IMR-90 (cell line): ENCODE measurements at regions not wholly inside any gene's neighbourhood (a gene's known extent, or its start where the extent isn't known, plus 50 kb on each side); places are given as distances from the start of the nearest gene placed in this dataset.

ENCODE experiments used
- ATAC-seq: fragments of 200-7000 bp; cut with Tn5 transposase; 2 replicates; pipeline ENCODE4 v1.9.1; 2020; ENCODE audit warnings: low read depth, mild to moderate bottlenecking, moderate library complexity
- BruUV-seq: library from RNA; stranded (reverse); fragments of 400-500 nt; replicated peaks from 2 replicates; lab custom pipeline; 2021; lab: Mats Ljungman, UMichigan
- CTCF ChIA-PET: fragments of 300-600 bp; formaldehyde crosslinking; extraction: SDS; loops from one replicate; lab custom pipeline; 2021; ENCODE audit warnings: antibody characterized with exemption; lab: Yijun Ruan, JAX
- POLR2A ChIA-PET: fragments of 300-600 bp; sonication (Branson Sonifier 250); formaldehyde crosslinking; loops from one replicate; lab custom pipeline; 2022; ENCODE audit warnings: antibody characterized with exemption; ENCODE audit not compliant: unreplicated experiment; lab: Charles Lee
- DNase-seq: peaks from one replicate; pipeline ENCODE4 v3.0.0; 2013
- H2AFZ ChIP-seq: replicated peaks from 2 replicates; pipeline ENCODE3; 2013; ENCODE audit warnings: low read length, mild to moderate bottlenecking; ENCODE audit not compliant: poor library complexity
- H2AK5ac ChIP-seq: 2 replicates; pipeline ENCODE4 v1.6.1; 2013; ENCODE audit warnings: low read depth, low read length, inconsistent platforms
- H2AK9ac ChIP-seq: replicated peaks from 2 replicates; pipeline ENCODE3; 2013; ENCODE audit warnings: mild to moderate bottlenecking, low read depth, low read length, moderate library complexity; ENCODE audit not compliant: poor library complexity
- H2BK120ac ChIP-seq: 2 replicates; pipeline ENCODE4 v1.6.1; 2013; ENCODE audit warnings: low read depth, low read length, inconsistent platforms
- H2BK15ac ChIP-seq: 3 replicates; pipeline ENCODE4 v1.6.1; 2013; ENCODE audit warnings: low read depth, low read length, inconsistent platforms
- H2BK20ac ChIP-seq: 2 replicates; pipeline ENCODE4 v1.6.1; 2013; ENCODE audit warnings: low read depth, mild to moderate bottlenecking, inconsistent platforms, low read length, moderate library complexity
- H2BK5ac ChIP-seq: 2 replicates; pipeline ENCODE4 v1.6.1; 2013; ENCODE audit warnings: mild to moderate bottlenecking, low read depth, low read length, inconsistent platforms; ENCODE audit not compliant: poor library complexity, severe bottlenecking
- H3K14ac ChIP-seq: replicated peaks from 2 replicates; pipeline ENCODE4 v1.6.1; 2013; ENCODE audit warnings: low read depth, low read length, inconsistent platforms
- H3K18ac ChIP-seq: 2 replicates; pipeline ENCODE4 v1.6.1; 2013; ENCODE audit warnings: low read depth, low read length, control low read depth
- H3K23ac ChIP-seq: 2 replicates; pipeline ENCODE4 v1.6.1; 2013; ENCODE audit warnings: low read depth, low read length, inconsistent platforms
- H3K27ac ChIP-seq: 2 replicates; pipeline ENCODE4 v1.5.1; 2013; ENCODE audit warnings: mild to moderate bottlenecking, control low read depth, low read length; ENCODE audit not compliant: insufficient read depth
- H3K27me3 ChIP-seq: 2 replicates; pipeline ENCODE4 v1.6.1; 2013; ENCODE audit warnings: low read length; ENCODE audit not compliant: control insufficient read depth, insufficient read depth
- H3K36me3 ChIP-seq: 2 replicates; pipeline ENCODE4 v1.6.1; 2013; ENCODE audit warnings: low read length, mixed read lengths; ENCODE audit not compliant: control insufficient read depth, insufficient read depth
- H3K4ac ChIP-seq: 2 replicates; pipeline ENCODE4 v1.6.1; 2013; ENCODE audit warnings: low read depth, low read length, inconsistent platforms
- H3K4me1 ChIP-seq: 2 replicates; pipeline ENCODE4 v1.6.1; 2013; ENCODE audit warnings: low read length, mixed read lengths; ENCODE audit not compliant: control insufficient read depth, insufficient read depth
- H3K4me2 ChIP-seq: 2 replicates; pipeline ENCODE4 v1.6.1; 2013; ENCODE audit warnings: low read depth, mild to moderate bottlenecking, control low read depth, low read length, moderate library complexity
- H3K4me3 ChIP-seq: 2 replicates; pipeline ENCODE4 v1.5.1; 2013; ENCODE audit warnings: low read depth, mild to moderate bottlenecking, control low read depth, low read length, moderate library complexity; ENCODE audit not compliant: insufficient read depth
- H3K56ac ChIP-seq: 2 replicates; pipeline ENCODE4 v1.6.1; 2013; ENCODE audit warnings: low read length, inconsistent platforms; ENCODE audit not compliant: insufficient read depth; ENCODE audit errors: extremely low read depth
- H3K79me1 ChIP-seq, 2 experiments: 2 replicates each; pipeline ENCODE4 v1.6.1; 2013; ENCODE audit warnings: low read length in 2 of 2, inconsistent platforms in 1 of 2, low read depth in 1 of 2
- H3K9ac ChIP-seq: 2 replicates; pipeline ENCODE4 v1.6.1; 2013; ENCODE audit warnings: low read depth, low read length, control low read depth
- H3K9me1 ChIP-seq: 2 replicates; pipeline ENCODE4 v1.6.1; 2013; ENCODE audit warnings: low read length, inconsistent platforms; ENCODE audit not compliant: insufficient read depth
- H3K9me3 ChIP-seq: 2 replicates; pipeline ENCODE4 v1.6.1; 2013; ENCODE audit warnings: low read length; ENCODE audit not compliant: control insufficient read depth, insufficient read depth
- H4K20me1 ChIP-seq: 2 replicates; pipeline ENCODE4 v1.6.1; 2013; ENCODE audit warnings: low read length, inconsistent platforms; ENCODE audit not compliant: insufficient read depth
- H4K5ac ChIP-seq: 2 replicates; pipeline ENCODE4 v1.6.1; 2013; ENCODE audit warnings: mild to moderate bottlenecking, low read depth, low read length, control low read depth
- H4K8ac ChIP-seq, 2 experiments: 2 replicates each; pipeline ENCODE4 v1.6.1; 2013; ENCODE audit warnings: low read depth in 2 of 2, low read length in 2 of 2, control low read depth in 1 of 2, inconsistent platforms in 1 of 2
- H4K91ac ChIP-seq: 2 replicates; pipeline ENCODE4 v1.6.1; 2013; ENCODE audit warnings: low read depth, low read length, inconsistent platforms; ENCODE audit not compliant: insufficient read depth
- BHLHE40 ChIP-seq: fragments of 150-350 bp; IDR thresholded peaks from 2 replicates; pipeline ENCODE4 v1.6.1; 2016; ENCODE audit warnings: mild to moderate bottlenecking, low read depth, low read length
- CEBPB ChIP-seq: IDR thresholded peaks from 2 replicates; pipeline ENCODE4 v1.6.1; 2012; ENCODE audit warnings: low read depth, low read length, improper control_type of control experiment
- CHD1 ChIP-seq: IDR thresholded peaks from 2 replicates; pipeline ENCODE4 v1.6.1; 2012; ENCODE audit warnings: low read depth, low read length, improper control_type of control experiment
- FOS ChIP-seq: fragments of 150-350 bp; IDR thresholded peaks from 2 replicates; pipeline ENCODE4 v1.6.1; 2016; ENCODE audit warnings: low read depth, low read length
- MAFK ChIP-seq: IDR thresholded peaks from 2 replicates; pipeline ENCODE4 v1.6.1; 2012; ENCODE audit warnings: low read depth, low read length, improper control_type of control experiment
- MAZ ChIP-seq: IDR thresholded peaks from 2 replicates; pipeline ENCODE4 v1.6.1; 2012; ENCODE audit warnings: low read depth, mild to moderate bottlenecking, low read length, improper control_type of control experiment, moderate library complexity, borderline replicate concordance
- MXI1 ChIP-seq: IDR thresholded peaks from 2 replicates; pipeline ENCODE4 v1.6.1; 2012; ENCODE audit warnings: low read depth, mild to moderate bottlenecking, low read length, moderate library complexity, borderline replicate concordance
- NFE2L2 ChIP-seq: fragments of 150-350 bp; IDR thresholded peaks from 2 replicates; pipeline ENCODE4 v1.6.1; 2016; ENCODE audit warnings: low read depth, mild to moderate bottlenecking, low read length
- POLR2A ChIP-seq: IDR thresholded peaks from 2 replicates; pipeline ENCODE4 v1.6.1; 2012; ENCODE audit warnings: mild to moderate bottlenecking, low read depth, low read length
- RAD21 ChIP-seq: IDR thresholded peaks from 2 replicates; pipeline ENCODE4 v1.6.1; 2012; ENCODE audit warnings: low read length, improper control_type of control experiment
- RCOR1 ChIP-seq: IDR thresholded peaks from 2 replicates; pipeline ENCODE4 v1.6.1; 2012; ENCODE audit warnings: mild to moderate bottlenecking, low read length, improper control_type of control experiment; ENCODE audit not compliant: insufficient replicate concordance
- RFX5 ChIP-seq: IDR thresholded peaks from 2 replicates; pipeline ENCODE4 v1.8.0; 2012; ENCODE audit warnings: low read depth, mild to moderate bottlenecking, low read length, moderate library complexity
- SMC3 ChIP-seq: fragments of 150-350 bp; IDR thresholded peaks from 2 replicates; pipeline ENCODE4 v1.6.1; 2016; ENCODE audit warnings: low read depth, mild to moderate bottlenecking, antibody characterized with exemption, low read length, moderate library complexity
- USF2 ChIP-seq: fragments of 150-350 bp; IDR thresholded peaks from 2 replicates; pipeline ENCODE4 v1.6.1; 2017; ENCODE audit warnings: mild to moderate bottlenecking, antibody characterized with exemption, low read length, low read depth
- whole genome bisulfite sequencing, 2 experiments: methylation state at CpG; one replicate each; pipeline versions ENCODE4 v1.1.5 to v1.1.7; 2013; ENCODE audit warnings: missing lambda C conversion rate in 2 of 2; ENCODE audit not compliant: insufficient read length in 1 of 2; ENCODE audit errors: extremely low coverage in 2 of 2; 5-methylcytosine and 5-hydroxymethylcytosine counted together
- dilution Hi-C: fragments of 300-500 bp; cut with HindIII; formaldehyde crosslinking; loops from one replicate; pipeline ENCODE4 v1.14.3; 2018; ENCODE audit warnings: low sequenced_read_pairs; ENCODE audit not compliant: unreplicated experiment
- in situ Hi-C: fragments of 300-500 bp; cut with MboI; formaldehyde crosslinking; loops from 3 replicates; pipeline ENCODE4 v1.14.3; 2019; ENCODE audit warnings: low sequenced_read_pairs, inconsistent platforms, mixed read lengths
- intact Hi-C: fragments of 100-400 bp; cut with micrococcal nuclease; formaldehyde crosslinking; loops from 2 replicates; pipeline ENCODE4 v1.10.0; 2022
- TF ChIP-seq, protein P1 (sequence below): conservative IDR thresholded peaks from 2 replicates; pipeline ENCODE4 v1.5.1; 2012; ENCODE audit warnings: mild to moderate bottlenecking, low read depth, low read length, improper control_type of control experiment
- TF ChIP-seq, protein P2 (sequence below): fragments of 150-350 bp; IDR thresholded peaks from 2 replicates; pipeline ENCODE4 v1.6.1; 2016; ENCODE audit warnings: low read depth, mild to moderate bottlenecking, low read length, moderate library complexity, borderline replicate concordance

DNA sequence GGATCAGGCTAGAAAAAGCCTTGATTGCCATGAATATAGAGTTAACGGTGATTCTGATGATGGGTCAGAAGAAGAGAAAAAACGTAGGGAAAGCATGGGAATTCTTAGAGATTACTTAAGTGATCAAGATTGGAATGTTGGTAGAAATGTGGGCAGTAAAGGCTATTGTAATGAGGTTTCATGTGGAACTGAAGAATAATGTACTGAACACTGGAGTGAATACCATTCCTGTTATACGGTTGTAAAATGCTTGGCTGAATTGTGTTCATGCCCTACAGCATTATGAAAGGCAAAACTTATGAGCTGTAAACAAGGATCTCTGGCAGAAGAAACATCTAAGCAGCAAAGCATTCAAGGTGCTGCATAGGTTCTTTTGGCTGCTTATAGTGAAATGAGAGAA, 414.1 kb upstream of the CBLB start:
- H3K4me1 ChIP-seq = no peaks in the 10 kb centered on the region; the same call in 1 of the 2 replicates
- no peak overlapping the region for H3K27ac ChIP-seq
- in situ Hi-C loops = no loop called here
- H4K8ac ChIP-seq = no peak overlapping the region
- H4K20me1 ChIP-seq = no peaks in the 10 kb centered on the region
- intact Hi-C loops = no loop called here
- H3K4me3 ChIP-seq = no peak overlapping the region
- no peak overlapping the region for H2BK15ac ChIP-seq
- no peak overlapping the region for H3K4ac ChIP-seq
- H3K79me1 ChIP-seq = no peaks in the 10 kb centered on the region
- 100% methylated on average over 2 of the region's 3 CpGs; no CpG with 5 or more reads in 1 of the 2 experiments for WGBS, 2 experiments
- TF ChIP-seq POLR2A (no peak), RFX5 (no peak), CHD1 (no peak), FOS (no peak), MAZ (no peak), RCOR1 (no peak), SMC3 (no peak), MAFK (no peak), CEBPB (no peak), BHLHE40 (no peak), USF2 (no peak), MXI1 (no peak), RAD21 (no peak), NFE2L2 (no peak)
- TF ChIP-seq, protein P1, sequence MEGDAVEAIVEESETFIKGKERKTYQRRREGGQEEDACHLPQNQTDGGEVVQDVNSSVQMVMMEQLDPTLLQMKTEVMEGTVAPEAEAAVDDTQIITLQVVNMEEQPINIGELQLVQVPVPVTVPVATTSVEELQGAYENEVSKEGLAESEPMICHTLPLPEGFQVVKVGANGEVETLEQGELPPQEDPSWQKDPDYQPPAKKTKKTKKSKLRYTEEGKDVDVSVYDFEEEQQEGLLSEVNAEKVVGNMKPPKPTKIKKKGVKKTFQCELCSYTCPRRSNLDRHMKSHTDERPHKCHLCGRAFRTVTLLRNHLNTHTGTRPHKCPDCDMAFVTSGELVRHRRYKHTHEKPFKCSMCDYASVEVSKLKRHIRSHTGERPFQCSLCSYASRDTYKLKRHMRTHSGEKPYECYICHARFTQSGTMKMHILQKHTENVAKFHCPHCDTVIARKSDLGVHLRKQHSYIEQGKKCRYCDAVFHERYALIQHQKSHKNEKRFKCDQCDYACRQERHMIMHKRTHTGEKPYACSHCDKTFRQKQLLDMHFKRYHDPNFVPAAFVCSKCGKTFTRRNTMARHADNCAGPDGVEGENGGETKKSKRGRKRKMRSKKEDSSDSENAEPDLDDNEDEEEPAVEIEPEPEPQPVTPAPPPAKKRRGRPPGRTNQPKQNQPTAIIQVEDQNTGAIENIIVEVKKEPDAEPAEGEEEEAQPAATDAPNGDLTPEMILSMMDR = no peak
- TF ChIP-seq, protein P2, sequence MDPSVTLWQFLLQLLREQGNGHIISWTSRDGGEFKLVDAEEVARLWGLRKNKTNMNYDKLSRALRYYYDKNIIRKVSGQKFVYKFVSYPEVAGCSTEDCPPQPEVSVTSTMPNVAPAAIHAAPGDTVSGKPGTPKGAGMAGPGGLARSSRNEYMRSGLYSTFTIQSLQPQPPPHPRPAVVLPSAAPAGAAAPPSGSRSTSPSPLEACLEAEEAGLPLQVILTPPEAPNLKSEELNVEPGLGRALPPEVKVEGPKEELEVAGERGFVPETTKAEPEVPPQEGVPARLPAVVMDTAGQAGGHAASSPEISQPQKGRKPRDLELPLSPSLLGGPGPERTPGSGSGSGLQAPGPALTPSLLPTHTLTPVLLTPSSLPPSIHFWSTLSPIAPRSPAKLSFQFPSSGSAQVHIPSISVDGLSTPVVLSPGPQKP = no peak
- no peak overlapping the region for H2BK120ac ChIP-seq
- H2BK5ac ChIP-seq = no peak overlapping the region
- ATAC-seq (no peak), DNase-seq (no peak)
- H3K14ac ChIP-seq = no peak overlapping the region
- H3K4me2 ChIP-seq = no peak overlapping the region
- no peak overlapping the region for H2AK5ac ChIP-seq
- dilution Hi-C loops = no loop called here
- no peak overlapping the region for H3K56ac ChIP-seq
- no peaks in the 10 kb centered on the region for H3K27me3 ChIP-seq
- ChIA-PET POLR2A (no interaction called here), CTCF (interaction anchor here (0.6 kb wide), 1 partner anchor 118 kb away, joined by 3 read pairs; no protein-coding TSS in a partner anchor)
- no peak overlapping the region for H3K23ac ChIP-seq
- no peak overlapping the region for H3K9ac ChIP-seq
- H4K91ac ChIP-seq = no peak overlapping the region
- H4K5ac ChIP-seq = no peak overlapping the region
- H3K18ac ChIP-seq = no peak overlapping the region
- H3K9me1 ChIP-seq = no peaks in the 10 kb centered on the region
- no peak overlapping the region for H2AK9ac ChIP-seq
- H3K9me3 ChIP-seq = no peaks in the 10 kb centered on the region
- BruUV-seq = no TSS peak
- H3K36me3 ChIP-seq = no peaks in the 10 kb centered on the region
- no peak overlapping the region for H2BK20ac ChIP-seq
- no peak overlapping the region for H2AFZ ChIP-seq
